Right lobe of liver (tissue), 4 donors: ENCODE measurements at regions not wholly inside any gene's neighbourhood (a gene's known extent, or its start where the extent isn't known, plus 50 kb on each side); places are given as distances from the start of the nearest gene placed in this dataset.

Experiments used
- POLR2A ChIP-seq: fragments of 450-650 bp; IDR thresholded peaks from one replicate; pipeline ENCODE4 v1.6.1; 2017; ENCODE audit warnings: antibody characterized with exemption, mild to moderate bottlenecking
- TF ChIP-seq, protein P1 (sequence below), 4 donors: fragments of 200-600 bp in 3 of 4; fragments of 450-650 bp in 1 of 4; IDR thresholded peaks; one replicate each; pipeline versions ENCODE4 v1.5.1 to v1.8.0; 2016 to 2022; ENCODE audit warnings: antibody characterized with exemption in 4 of 4, mild to moderate bottlenecking in 2 of 4
- donor health status: DM: no; HTN: no; CAD: no.
- donor health status: DM: no; HTN: no; CAD: no.
- donor health status: DM: no; HTN: yes; CAD: no.

DNA sequence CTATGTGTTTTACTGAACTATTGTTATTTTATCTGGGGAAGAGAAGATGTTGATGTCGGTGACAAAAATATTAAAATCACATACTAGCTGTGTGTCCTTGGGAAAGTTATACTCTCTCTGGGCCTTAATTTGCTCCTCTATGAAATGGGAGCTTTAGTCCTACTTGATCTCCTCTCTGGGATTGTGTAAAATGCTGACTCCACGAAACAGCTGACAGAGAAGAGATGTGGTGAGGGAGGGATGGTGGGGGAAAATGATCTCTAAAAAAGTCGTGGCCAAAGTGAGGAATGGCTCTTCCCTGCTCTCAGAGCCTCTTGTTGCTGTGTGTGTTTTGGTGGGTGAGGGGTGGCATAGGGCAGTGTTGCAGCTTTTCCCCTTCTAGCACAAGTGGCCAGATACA, 173.7 kb downstream of the MELK start:
- TF ChIP-seq, protein P1, sequence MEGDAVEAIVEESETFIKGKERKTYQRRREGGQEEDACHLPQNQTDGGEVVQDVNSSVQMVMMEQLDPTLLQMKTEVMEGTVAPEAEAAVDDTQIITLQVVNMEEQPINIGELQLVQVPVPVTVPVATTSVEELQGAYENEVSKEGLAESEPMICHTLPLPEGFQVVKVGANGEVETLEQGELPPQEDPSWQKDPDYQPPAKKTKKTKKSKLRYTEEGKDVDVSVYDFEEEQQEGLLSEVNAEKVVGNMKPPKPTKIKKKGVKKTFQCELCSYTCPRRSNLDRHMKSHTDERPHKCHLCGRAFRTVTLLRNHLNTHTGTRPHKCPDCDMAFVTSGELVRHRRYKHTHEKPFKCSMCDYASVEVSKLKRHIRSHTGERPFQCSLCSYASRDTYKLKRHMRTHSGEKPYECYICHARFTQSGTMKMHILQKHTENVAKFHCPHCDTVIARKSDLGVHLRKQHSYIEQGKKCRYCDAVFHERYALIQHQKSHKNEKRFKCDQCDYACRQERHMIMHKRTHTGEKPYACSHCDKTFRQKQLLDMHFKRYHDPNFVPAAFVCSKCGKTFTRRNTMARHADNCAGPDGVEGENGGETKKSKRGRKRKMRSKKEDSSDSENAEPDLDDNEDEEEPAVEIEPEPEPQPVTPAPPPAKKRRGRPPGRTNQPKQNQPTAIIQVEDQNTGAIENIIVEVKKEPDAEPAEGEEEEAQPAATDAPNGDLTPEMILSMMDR (IDR thresholded peaks at IDR 0.05) = no peak
- no peak for TF ChIP-seq POLR2A
